ENCODE measurements at regions not wholly inside any gene's neighbourhood (a gene's known extent, or its start where the extent isn't known, plus 50 kb on each side); places are given as distances from the start of the nearest gene placed in this dataset.

DNA sequence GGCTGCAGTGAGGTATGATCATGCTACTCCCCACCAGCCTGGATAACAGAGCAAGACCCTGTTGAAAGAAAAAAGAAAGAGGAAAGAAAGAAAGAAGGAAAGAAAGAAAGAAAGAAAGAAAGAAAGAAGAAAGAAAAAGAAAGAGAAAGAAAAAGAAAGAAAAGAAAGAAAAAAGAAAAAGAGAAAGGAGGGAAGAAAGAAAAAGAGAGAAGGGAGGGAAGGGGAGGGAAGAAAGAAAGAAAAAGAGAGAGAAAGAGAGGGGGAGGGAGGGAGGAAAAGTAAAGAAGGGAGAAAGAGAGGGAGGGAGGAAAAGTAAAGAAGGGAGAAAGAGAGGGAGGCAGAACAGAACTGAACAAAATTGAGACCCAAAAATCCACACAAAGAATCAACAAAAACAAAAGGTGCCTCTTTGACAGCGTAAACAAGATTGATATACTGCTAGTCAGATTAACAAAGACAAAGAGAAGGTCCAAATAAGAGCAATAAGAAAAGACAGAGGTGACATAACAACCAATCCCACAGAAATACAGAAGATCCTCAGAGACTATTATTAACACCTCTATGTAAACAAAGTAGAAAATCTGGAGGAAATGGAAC, 293.9 kb upstream of the AMIGO2 start:
- H3F3A ChIP-seq (ENCODE audit: low read length, unreplicated experiment), result no peaks in the 10 kb centered on the region
- H3K4me2 ChIP-seq (ENCODE audit: low read length), result no peak overlapping the region
- BruUV-seq (replicated peaks), result no TSS peak
- H4K20me1 ChIP-seq (ENCODE audit: low read length), result no peaks in the 10 kb centered on the region
- no peaks in the 10 kb centered on the region for H3K27me3 ChIP-seq (ENCODE audit: low read length)
- no peaks in the 10 kb centered on the region for H3K9me3 ChIP-seq (ENCODE audit: low read length)
- ATAC-seq, result no peak
- H3K79me2 ChIP-seq (ENCODE audit: low read length), result no peaks in the 10 kb centered on the region
- ChIA-PET CTCF (no interaction called here), POLR2A (ENCODE audit: unreplicated experiment) (no interaction called here)
- TF ChIP-seq, protein P1, sequence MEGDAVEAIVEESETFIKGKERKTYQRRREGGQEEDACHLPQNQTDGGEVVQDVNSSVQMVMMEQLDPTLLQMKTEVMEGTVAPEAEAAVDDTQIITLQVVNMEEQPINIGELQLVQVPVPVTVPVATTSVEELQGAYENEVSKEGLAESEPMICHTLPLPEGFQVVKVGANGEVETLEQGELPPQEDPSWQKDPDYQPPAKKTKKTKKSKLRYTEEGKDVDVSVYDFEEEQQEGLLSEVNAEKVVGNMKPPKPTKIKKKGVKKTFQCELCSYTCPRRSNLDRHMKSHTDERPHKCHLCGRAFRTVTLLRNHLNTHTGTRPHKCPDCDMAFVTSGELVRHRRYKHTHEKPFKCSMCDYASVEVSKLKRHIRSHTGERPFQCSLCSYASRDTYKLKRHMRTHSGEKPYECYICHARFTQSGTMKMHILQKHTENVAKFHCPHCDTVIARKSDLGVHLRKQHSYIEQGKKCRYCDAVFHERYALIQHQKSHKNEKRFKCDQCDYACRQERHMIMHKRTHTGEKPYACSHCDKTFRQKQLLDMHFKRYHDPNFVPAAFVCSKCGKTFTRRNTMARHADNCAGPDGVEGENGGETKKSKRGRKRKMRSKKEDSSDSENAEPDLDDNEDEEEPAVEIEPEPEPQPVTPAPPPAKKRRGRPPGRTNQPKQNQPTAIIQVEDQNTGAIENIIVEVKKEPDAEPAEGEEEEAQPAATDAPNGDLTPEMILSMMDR (conservative IDR thresholded peaks at IDR 0.05; ENCODE audit: low read depth, low read length), result no peak
- no peak for TF ChIP-seq EZH2phosphoT487 (IDR thresholded peaks at IDR 0.05; ENCODE audit: borderline replicate concordance, low read length)
- TF ChIP-seq EZH2 (IDR thresholded peaks at IDR 0.05; ENCODE audit: low read length, unreplicated experiment), result no peak
- no peaks in the 10 kb centered on the region for H3K9me2 ChIP-seq (replicated peaks; ENCODE audit: low read length)
- intact Hi-C loops (cut with micrococcal nuclease), result no loop called here
- DNase-seq, result no peak
- no peak overlapping the region for H3K27ac ChIP-seq (ENCODE audit: low read length)
- no peak overlapping the region for H3K9ac ChIP-seq (ENCODE audit: low read length)
- H3K4me1 ChIP-seq (ENCODE audit: insufficient read depth, low read length), result peaks cover 28% of the 10 kb centered on the region
- no peak overlapping the region for H2AFZ ChIP-seq (ENCODE audit: low read length)
- H3K36me3 ChIP-seq (ENCODE audit: low read depth, low read length), result no peaks in the 10 kb centered on the region
- H3K4me3 ChIP-seq (ENCODE audit: low read length), result no peak overlapping the region

DNA sequence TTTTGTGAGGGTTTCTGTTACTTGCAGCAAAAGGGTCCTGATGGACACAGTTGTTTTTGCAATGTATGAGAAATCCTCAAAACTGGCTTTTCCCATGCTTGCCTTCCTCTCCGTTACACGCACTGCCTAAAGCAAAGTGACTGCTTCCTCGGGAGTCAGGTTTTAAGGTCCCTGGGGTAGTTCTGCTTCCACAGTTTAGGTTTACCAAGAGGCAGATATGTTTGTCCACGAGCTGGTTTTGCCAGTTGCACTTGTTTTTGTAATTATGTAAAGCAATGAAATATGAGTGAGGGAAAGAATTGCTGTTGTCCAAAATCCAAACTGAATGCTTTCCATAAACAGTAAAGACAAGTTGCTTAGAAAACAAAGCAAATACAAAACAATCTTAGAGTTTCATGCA, 290.7 kb upstream of the AMIGO2 start:
- ATAC-seq (peak; percentile 68), DNase-seq (peak; percentile 86)
- Histone ChIP-seq H3K9me2 (replicated peaks; ENCODE audit: low read length) (no peaks in the 10 kb centered on the region), H3K27me3 (ENCODE audit: low read length) (no peaks in the 10 kb centered on the region), H3F3A (ENCODE audit: low read length, unreplicated experiment) (no peaks in the 10 kb centered on the region), H3K4me3 (ENCODE audit: low read length) (no peak overlapping the region; the same call in 1 of the 2 replicates), H4K20me1 (ENCODE audit: low read length) (no peaks in the 10 kb centered on the region), H3K9me3 (ENCODE audit: low read length) (no peaks in the 10 kb centered on the region), H3K27ac (ENCODE audit: low read length) (peak overlapping the region; percentile 18; the same call in 1 of the 2 replicates), H3K4me1 (ENCODE audit: insufficient read depth, low read length) (peaks cover 10% of the 10 kb centered on the region), H3K4me2 (ENCODE audit: low read length) (peak overlapping the region; percentile 40), H3K9ac (ENCODE audit: low read length) (no peak overlapping the region), H2AFZ (ENCODE audit: low read length) (peak overlapping the region; percentile 1; the same call in 1 of the 2 replicates), H3K79me2 (ENCODE audit: low read length) (no peaks in the 10 kb centered on the region), H3K36me3 (ENCODE audit: low read depth, low read length) (no peaks in the 10 kb centered on the region)
- TF ChIP-seq EZH2phosphoT487 (IDR thresholded peaks at IDR 0.05; ENCODE audit: borderline replicate concordance, low read length) (no peak), EZH2 (IDR thresholded peaks at IDR 0.05; ENCODE audit: low read length, unreplicated experiment) (no peak)
- TF ChIP-seq, protein P1 (conservative IDR thresholded peaks at IDR 0.05; ENCODE audit: low read depth, low read length), result no peak
- ChIA-PET POLR2A (ENCODE audit: unreplicated experiment) (no interaction called here), CTCF (no interaction called here)
- intact Hi-C loops (cut with micrococcal nuclease), result no loop called here
- BruUV-seq (replicated peaks), result no TSS peak

DNA sequence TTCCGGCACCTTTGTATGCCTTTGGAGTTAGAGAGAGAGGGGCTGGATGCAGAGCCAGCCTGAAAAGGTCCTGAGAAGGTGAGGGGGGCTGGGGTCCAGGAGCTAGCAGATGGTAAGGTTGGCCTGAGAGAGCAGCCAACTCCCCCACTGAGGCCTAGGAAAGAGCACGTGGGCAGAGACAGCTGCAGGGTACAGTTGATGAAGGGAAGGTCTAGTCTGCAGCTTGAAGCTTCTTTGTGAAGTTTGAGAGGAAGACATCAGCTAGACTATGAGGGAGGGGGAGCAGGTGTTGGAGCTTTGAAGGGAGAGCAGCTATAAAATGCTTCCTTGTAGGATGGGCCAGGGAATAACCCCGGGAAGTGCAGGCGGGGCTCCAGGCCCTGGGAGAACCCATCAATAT, 289.3 kb upstream of the AMIGO2 start:
- Histone ChIP-seq H3K27ac (ENCODE audit: low read length) (no peak overlapping the region), H4K20me1 (ENCODE audit: low read length) (no peaks in the 10 kb centered on the region), H3K4me3 (ENCODE audit: low read length) (no peak overlapping the region), H3K4me1 (ENCODE audit: insufficient read depth, low read length) (peaks cover 10% of the 10 kb centered on the region), H3K36me3 (ENCODE audit: low read depth, low read length) (no peaks in the 10 kb centered on the region), H3K9ac (ENCODE audit: low read length) (no peak overlapping the region), H3K27me3 (ENCODE audit: low read length) (no peaks in the 10 kb centered on the region), H3F3A (ENCODE audit: low read length, unreplicated experiment) (no peaks in the 10 kb centered on the region), H3K4me2 (ENCODE audit: low read length) (no peak overlapping the region), H3K9me2 (replicated peaks; ENCODE audit: low read length) (no peaks in the 10 kb centered on the region), H2AFZ (ENCODE audit: low read length) (no peak overlapping the region), H3K79me2 (ENCODE audit: low read length) (no peaks in the 10 kb centered on the region), H3K9me3 (ENCODE audit: low read length) (no peaks in the 10 kb centered on the region)
- ChIA-PET POLR2A (ENCODE audit: unreplicated experiment) (no interaction called here), CTCF (no interaction called here)
- TF ChIP-seq EZH2phosphoT487 (IDR thresholded peaks at IDR 0.05; ENCODE audit: borderline replicate concordance, low read length) (no peak), EZH2 (IDR thresholded peaks at IDR 0.05; ENCODE audit: low read length, unreplicated experiment) (no peak)
- TF ChIP-seq, protein P1 (conservative IDR thresholded peaks at IDR 0.05; ENCODE audit: low read depth, low read length), result no peak
- intact Hi-C loops (cut with micrococcal nuclease), result no loop called here
- no peak for DNase-seq
- no peak for ATAC-seq
- no TSS peak for BruUV-seq (replicated peaks)

All from PC-3 (cell line).